ENCODE measurements at regions not wholly inside any gene's neighbourhood (a gene's known extent, or its start where the extent isn't known, plus 50 kb on each side); places are given as distances from the start of the nearest gene placed in this dataset.

DNA sequence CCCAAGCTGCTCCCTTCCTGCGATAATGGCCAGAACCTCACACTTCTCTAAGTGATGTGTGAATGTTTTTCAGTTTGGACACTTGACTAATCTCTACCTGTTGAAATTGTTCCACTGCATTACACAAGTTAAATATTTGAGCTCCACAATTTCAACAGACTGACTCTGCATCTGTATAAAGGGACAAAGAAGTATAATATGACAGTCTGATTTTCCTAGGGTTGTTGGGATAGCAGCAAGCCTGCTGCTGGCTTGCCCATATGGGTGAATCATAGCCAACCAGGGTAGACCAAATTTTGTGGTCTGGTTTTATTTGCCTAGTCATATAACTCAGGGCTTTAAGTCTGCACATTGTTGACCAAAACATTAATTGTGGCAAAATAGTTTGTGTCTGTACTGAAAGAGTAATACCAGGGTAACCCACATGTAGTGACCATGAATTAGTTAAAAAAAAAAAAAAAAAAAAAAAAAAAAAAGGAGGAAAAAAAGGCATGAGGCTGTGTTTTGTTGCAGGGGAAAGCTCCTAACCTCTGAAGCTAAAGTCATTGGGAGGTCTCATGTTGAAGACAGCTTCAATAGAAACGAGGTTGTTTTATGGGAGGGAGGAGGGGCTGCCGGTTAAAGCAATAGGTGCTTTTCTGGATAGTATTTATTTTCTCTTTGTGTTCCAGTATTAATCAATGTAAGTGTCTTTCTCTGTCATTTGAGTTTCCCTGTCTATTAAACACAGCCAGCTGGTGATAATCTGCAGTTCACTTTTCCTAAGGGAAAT, 534.2 kb downstream of the RAB28 start (continued):
- TF ChIP-seq, protein P1, sequence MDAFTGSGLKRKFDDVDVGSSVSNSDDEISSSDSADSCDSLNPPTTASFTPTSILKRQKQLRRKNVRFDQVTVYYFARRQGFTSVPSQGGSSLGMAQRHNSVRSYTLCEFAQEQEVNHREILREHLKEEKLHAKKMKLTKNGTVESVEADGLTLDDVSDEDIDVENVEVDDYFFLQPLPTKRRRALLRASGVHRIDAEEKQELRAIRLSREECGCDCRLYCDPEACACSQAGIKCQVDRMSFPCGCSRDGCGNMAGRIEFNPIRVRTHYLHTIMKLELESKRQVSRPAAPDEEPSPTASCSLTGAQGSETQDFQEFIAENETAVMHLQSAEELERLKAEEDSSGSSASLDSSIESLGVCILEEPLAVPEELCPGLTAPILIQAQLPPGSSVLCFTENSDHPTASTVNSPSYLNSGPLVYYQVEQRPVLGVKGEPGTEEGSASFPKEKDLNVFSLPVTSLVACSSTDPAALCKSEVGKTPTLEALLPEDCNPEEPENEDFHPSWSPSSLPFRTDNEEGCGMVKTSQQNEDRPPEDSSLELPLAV (CRISPR knock-in tag; conservative IDR thresholded peaks at IDR 0.05; ENCODE audit: low read depth) = no peak
- TF ChIP-seq KLF11 (CRISPR knock-in tag; IDR thresholded peaks at IDR 0.05) (no peak), PRDM10 (CRISPR knock-in tag; IDR thresholded peaks at IDR 0.05; ENCODE audit: low read depth) (no peak), SRSF4 (IDR thresholded peaks at IDR 0.05; ENCODE audit: low read depth, low read length, poor library complexity, severe bottlenecking) (no peak), BRD4 (CRISPR knock-in tag; IDR thresholded peaks at IDR 0.05) (no peak), GFI1 (CRISPR knock-in tag; IDR thresholded peaks at IDR 0.05; ENCODE audit: borderline replicate concordance) (peak; percentile 33; the same call in 1 of the 2 replicates), GATAD2A (CRISPR knock-in tag; IDR thresholded peaks at IDR 0.05) (peak; percentile 92), SALL1 (CRISPR knock-in tag; IDR thresholded peaks at IDR 0.05) (peak; percentile 27; the same call in 1 of the 2 replicates), LCORL (IDR thresholded peaks at IDR 0.05) (no peak), LCORL (CRISPR knock-in tag; IDR thresholded peaks at IDR 0.05) (peak; percentile 58; the same call in 1 of the 2 replicates), ZFY (CRISPR knock-in tag; IDR thresholded peaks at IDR 0.05) (no peak), FOXA1 (IDR thresholded peaks at IDR 0.05) (no peak), FOXA1 (CRISPR knock-in tag; IDR thresholded peaks at IDR 0.05) (peak; percentile 73), CREM (IDR thresholded peaks at IDR 0.05) (0 out of 2 replicates have a peak, but pooled peaks have one; percentile 31), CREM (CRISPR knock-in tag; IDR thresholded peaks at IDR 0.05) (no peak), MAFK (conservative IDR thresholded peaks at IDR 0.05 in 1 of 2, IDR thresholded peaks at IDR 0.05 in 1 of 2; ENCODE audit: low read length in 2 of 2) (0 out of 4 replicates have a peak, but pooled peaks of 1 of the 2 experiments have one; percentile 2), ARNT (IDR thresholded peaks at IDR 0.05) (no peak), FOSL1 (CRISPR knock-in tag; IDR thresholded peaks at IDR 0.05; ENCODE audit: borderline replicate concordance) (no peak), ARID3A (IDR thresholded peaks at IDR 0.05; ENCODE audit: low read depth, low read length) (peak; percentile 73), HMG20A (CRISPR knock-in tag; IDR thresholded peaks at IDR 0.05; ENCODE audit: borderline replicate concordance) (peak; percentile 63; the same call in 1 of the 2 replicates)

Measured in HepG2 (cell line).